GM12878 (cell line): ENCODE measurements at regions not wholly inside any gene's neighbourhood (a gene's known extent, or its start where the extent isn't known, plus 50 kb on each side); places are given as distances from the start of the nearest gene placed in this dataset.

Experiments used
- ATAC-seq: fragments of 200-7000 bp; cut with Tn5 transposase; 3 replicates; pipeline ENCODE4 v1.9.1; 2020; ENCODE audit warnings: mild to moderate bottlenecking, moderate library complexity
- BruUV-seq: library from RNA; stranded (reverse); fragments of 400-500 nt; replicated peaks from 2 replicates; lab custom pipeline; 2021; lab: Mats Ljungman, UMichigan
- CTCF ChIA-PET: fragments of 300-600 bp; sonication (Branson Sonifier 250); formaldehyde crosslinking; extraction: SDS; loops from one replicate; lab custom pipeline; 2021; ENCODE audit warnings: inconsistent platforms; lab: Yijun Ruan, JAX
- POLR2A ChIA-PET: fragments of 350-600 bp; formaldehyde crosslinking; extraction: SDS; loops from one replicate; lab custom pipeline; 2021; ENCODE audit warnings: inconsistent platforms; lab: Charles Lee
- RAD21 ChIA-PET: fragments of 300-600 bp; sonication (Branson Sonifier 250); formaldehyde crosslinking; loops from one replicate; lab custom pipeline; 2023; ENCODE audit warnings: antibody characterized with exemption; ENCODE audit not compliant: unreplicated experiment; lab: Charles Lee
- SMC1A ChIA-PET: fragments of 300-600 bp; sonication (Branson Sonifier 250); formaldehyde crosslinking; loops from one replicate; lab custom pipeline; 2023; ENCODE audit not compliant: unreplicated experiment, uncharacterized antibody; lab: Charles Lee
- DNase-seq: peaks from one replicate; pipeline ENCODE4 v3.0.0-alpha.2; 2011; ENCODE audit warnings: low read depth, low spot score
- FAIRE-seq: peaks from 3 replicates; lab custom pipeline; 2011; peaks lifted over from hg19 to GRCh38; lab: Jason Lieb, UNC
- H2AFZ ChIP-seq: 2 replicates; pipeline ENCODE4 v1.6.0; 2011; ENCODE audit warnings: low read depth, low read length, control low read depth; ENCODE audit not compliant: control insufficient read depth
- H3K27ac ChIP-seq: 2 replicates; pipeline ENCODE4 v1.5.1; 2011; ENCODE audit warnings: control low read depth; ENCODE audit not compliant: control insufficient read depth, insufficient read depth
- H3K27me3 ChIP-seq, 2 experiments: replicated peaks in 1 of 2; 2 replicates each; pipeline versions ENCODE4 v1.6.0 to v1.6.1; 2011; ENCODE audit warnings: low read length in 1 of 2; ENCODE audit not compliant: control insufficient read depth in 2 of 2, insufficient read depth in 2 of 2
- H3K36me3 ChIP-seq, 2 experiments: 2 replicates each; pipeline ENCODE4 v1.5.1; 2011; ENCODE audit warnings: low read length in 1 of 2; ENCODE audit not compliant: control insufficient read depth in 2 of 2, insufficient read depth in 2 of 2
- H3K4me1 ChIP-seq: 2 replicates; pipeline ENCODE4 v1.6.1; 2011; ENCODE audit warnings: mild to moderate bottlenecking, low read length, moderate library complexity, mixed read lengths; ENCODE audit not compliant: control insufficient read depth, insufficient read depth
- H3K4me2 ChIP-seq: 2 replicates; pipeline ENCODE4 v1.6.0; 2011; ENCODE audit warnings: control low read depth; ENCODE audit not compliant: control insufficient read depth, insufficient read depth
- H3K4me3 ChIP-seq: fragments of 200-600 bp; sonication (generic); 2 replicates; pipeline ENCODE4 v1.5.1; 2016
- H3K79me2 ChIP-seq: 2 replicates; pipeline ENCODE4 v1.6.0; 2011; ENCODE audit warnings: low read length; ENCODE audit not compliant: control insufficient read depth, insufficient read depth
- H3K9ac ChIP-seq: 2 replicates; pipeline ENCODE4 v1.8.0; 2011; ENCODE audit warnings: low read length, control low read depth, mixed read lengths; ENCODE audit not compliant: control insufficient read depth, insufficient read depth
- H3K9me3 ChIP-seq: replicated peaks from 3 replicates; pipeline ENCODE4 v1.5.1; 2011; ENCODE audit warnings: mild to moderate bottlenecking, low read length; ENCODE audit not compliant: control insufficient read depth, insufficient read depth
- H4K20me1 ChIP-seq: 2 replicates; pipeline ENCODE4 v1.6.0; 2011; ENCODE audit not compliant: control insufficient read depth, insufficient read depth
- ATF3 ChIP-seq: IDR thresholded peaks from 2 replicates; pipeline ENCODE4 v1.6.1; 2011; ENCODE audit warnings: low read depth, mild to moderate bottlenecking, low read length, moderate library complexity, borderline replicate concordance; ENCODE audit errors: extremely low read depth
- BCL3 ChIP-seq: IDR thresholded peaks from 2 replicates; pipeline ENCODE4 v1.6.1; 2011; ENCODE audit warnings: borderline replicate concordance, low read depth, mild to moderate bottlenecking, moderate library complexity, low read length; ENCODE audit not compliant: insufficient read depth, poor library complexity, severe bottlenecking
- HSF1 ChIP-seq: fragments of 150-350 bp; IDR thresholded peaks from 2 replicates; pipeline ENCODE4 v1.6.1; 2014; ENCODE audit warnings: mild to moderate bottlenecking, low read depth, low read length
- SMC3 ChIP-seq: IDR thresholded peaks from 2 replicates; pipeline ENCODE4 v1.6.1; 2011; ENCODE audit warnings: low read length, improper control_type of control experiment, borderline replicate concordance
- WGBS: methylation state at CpG from one replicate; pipeline ENCODE4 v1.1.6; 2016; ENCODE audit warnings: low lambda C conversion rate; ENCODE audit not compliant: insufficient replicate concordance, insufficient coverage; ENCODE audit errors: missing lambda C conversion rate; 5-methylcytosine and 5-hydroxymethylcytosine counted together
- in situ Hi-C: fragments of 300-500 bp; cut with MboI; formaldehyde crosslinking; loops from 9 replicates; pipeline ENCODE4 v1.14.3; 2018; ENCODE audit warnings: mixed read lengths
- intact Hi-C: fragments of 100-400 bp; cut with micrococcal nuclease; formaldehyde crosslinking; loops from one replicate; pipeline ENCODE4 v1.14.2; 2022; ENCODE audit not compliant: unreplicated experiment

- H3K9me3 ChIP-seq = no peaks in the 10 kb centered on the region; the same call in 2 of the 3 replicates
- no TSS peak for BruUV-seq
- FAIRE-seq = no peak
- H3K27me3 ChIP-seq = no peaks in the 10 kb centered on the region
- SMC1A ChIA-PET = no interaction called here
- in situ Hi-C loops = no loop called here
- TF ChIP-seq SMC3 (no peak), ATF3 (no peak), HSF1 (no peak), BCL3 (no peak)
- no peaks in the 10 kb centered on the region for H3K36me3 ChIP-seq
- H3K4me2 ChIP-seq = no peak overlapping the region
- intact Hi-C loops = no loop called here
- no peak overlapping the region for H2AFZ ChIP-seq
- RAD21 ChIA-PET = no interaction called here
- H3K9ac ChIP-seq = no peak overlapping the region
- 5% methylated on average over 4 of the region's 4 CpGs for WGBS
- no peak overlapping the region for H3K27ac ChIP-seq
- no peaks in the 10 kb centered on the region for H3K4me1 ChIP-seq
- H3K4me3 ChIP-seq = no peak overlapping the region
- no peaks in the 10 kb centered on the region for H4K20me1 ChIP-seq
- CTCF ChIA-PET = no interaction called here
- no peak for ATAC-seq
- H3K79me2 ChIP-seq = no peaks in the 10 kb centered on the region
- POLR2A ChIA-PET = no interaction called here
- DNase-seq = no peak
Observed at GRCh38 chr17:14470417-14470816, 169.5 kb downstream of the HS3ST3B1 start.
